GM19438 (cell line): ENCODE measurements at regions not wholly inside any gene's neighbourhood (a gene's known extent, or its start where the extent isn't known, plus 50 kb on each side); places are given as distances from the start of the nearest gene placed in this dataset.

Source experiments
- ATAC-seq: cut with Tn5 transposase; IDR thresholded peaks from one replicate; pipeline ENCODE4 v1.9.1; 2021; ENCODE audit warnings: low read depth; ENCODE audit not compliant: unreplicated experiment

DNA sequence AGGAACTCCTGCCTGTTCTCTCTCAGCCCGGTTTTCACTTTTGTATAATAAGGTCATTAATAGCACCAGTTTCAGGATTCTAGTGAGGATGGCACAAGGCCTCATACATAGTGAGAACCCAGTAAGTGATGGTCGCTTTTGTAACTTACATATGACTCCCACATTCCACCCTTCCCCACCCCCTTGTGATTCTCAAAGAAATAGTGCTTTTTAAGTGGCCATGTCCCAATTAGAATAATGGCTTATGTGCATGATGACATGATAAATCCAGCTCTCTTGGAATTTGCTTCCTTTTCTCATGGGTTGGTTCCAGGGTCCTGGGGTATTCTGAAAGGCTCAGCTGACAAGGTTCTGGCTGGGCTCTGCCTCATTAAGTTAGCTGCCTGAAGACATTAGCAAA, 189.9 kb downstream of the URB2 start:
- no peak for ATAC-seq

DNA sequence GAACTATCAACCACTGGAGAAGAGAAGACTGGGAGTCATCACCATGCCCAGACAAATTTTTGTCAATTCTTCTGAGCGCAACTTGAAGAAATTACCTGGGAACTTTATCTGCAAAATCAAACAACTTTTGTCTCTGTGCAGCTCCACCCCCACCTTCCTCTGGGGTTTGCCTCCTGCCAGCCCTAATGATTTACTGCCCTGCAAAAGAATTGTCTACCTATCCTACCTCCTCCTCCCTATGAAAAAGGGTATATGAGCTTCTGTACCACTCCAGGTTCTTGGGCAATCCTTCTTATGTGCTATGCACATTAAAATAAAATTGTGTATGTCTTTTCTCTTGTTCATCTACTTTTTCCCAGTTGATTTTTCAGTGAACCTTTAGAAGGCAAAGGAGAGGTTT, 191.9 kb downstream of the URB2 start:
- no peak for ATAC-seq

DNA sequence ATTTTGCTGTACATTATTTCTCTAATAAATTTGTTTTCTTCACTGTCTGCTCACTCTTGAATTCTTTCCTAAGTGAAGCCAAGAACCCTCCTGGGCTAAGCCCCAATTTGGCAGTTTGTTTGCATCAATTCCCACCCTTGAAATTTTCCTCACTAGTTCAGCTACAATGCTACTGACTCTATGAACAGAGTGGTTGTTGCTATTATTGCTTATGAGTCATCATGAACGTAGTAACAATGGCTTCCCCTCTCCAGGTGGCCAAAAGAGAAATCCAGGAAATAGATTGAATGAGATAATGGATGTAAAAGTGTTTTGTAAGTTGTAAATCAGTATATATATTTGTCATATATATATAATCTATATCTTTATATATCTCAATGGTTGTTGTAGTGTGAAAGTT, 193.0 kb downstream of the URB2 start:
- ATAC-seq, result no peak

DNA sequence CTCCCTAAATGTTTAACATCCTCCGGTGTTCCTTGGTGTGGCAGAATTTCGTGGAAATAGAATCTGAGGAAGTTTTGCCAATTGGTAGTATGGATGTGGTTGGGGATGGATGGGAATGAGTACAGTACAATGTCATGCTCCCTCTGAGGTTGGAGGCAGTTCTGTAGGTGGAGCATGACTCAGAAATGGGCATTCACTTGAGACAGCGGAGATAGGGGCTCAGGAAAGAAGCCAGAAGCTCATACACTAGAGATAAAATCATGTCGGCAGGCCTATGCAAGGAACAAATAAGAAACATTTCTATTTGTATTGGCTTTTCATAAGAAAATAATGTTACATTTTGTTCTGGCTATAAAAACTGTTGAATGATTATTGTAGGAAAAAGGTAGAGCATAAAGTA, 196.0 kb downstream of the URB2 start:
- no peak for ATAC-seq

DNA sequence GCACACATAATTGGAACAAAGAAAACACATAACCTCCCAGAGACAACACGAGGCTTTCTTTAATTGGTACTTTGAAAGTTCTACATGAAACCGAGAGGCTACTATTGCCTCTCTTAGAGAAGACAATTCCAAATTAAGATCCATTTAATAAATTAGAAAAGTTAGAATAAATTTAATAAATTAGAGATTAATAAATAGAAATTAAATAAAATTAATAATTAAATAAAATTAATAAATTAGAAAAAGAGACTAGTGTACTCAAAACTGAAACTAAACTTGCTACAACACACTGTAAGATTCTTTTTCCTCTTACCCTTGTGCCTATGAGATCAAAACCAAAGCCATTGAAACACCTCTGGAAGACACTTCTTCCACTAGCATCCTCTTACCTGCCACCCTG, 199.0 kb downstream of the URB2 start:
- ATAC-seq, result no peak

DNA sequence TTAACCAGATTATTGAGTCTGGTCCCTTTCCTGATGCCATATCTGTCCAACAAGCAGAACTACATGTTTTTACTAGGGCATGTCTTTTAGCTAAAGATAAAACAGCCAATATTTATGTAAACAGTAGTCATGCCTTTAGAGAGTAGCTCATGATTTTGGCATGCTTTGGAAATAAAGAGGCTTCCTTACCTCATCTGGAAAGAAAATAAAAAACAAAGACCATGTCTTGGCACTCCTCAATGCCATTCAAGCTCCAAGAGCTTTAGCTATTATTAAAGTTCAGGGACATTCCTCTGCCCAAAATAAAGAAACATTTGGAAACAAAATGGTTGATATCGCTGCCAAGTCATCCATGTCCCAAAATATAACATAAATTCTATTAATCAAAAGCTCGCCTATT, 202.4 kb downstream of the URB2 start:
- no peak for ATAC-seq

DNA sequence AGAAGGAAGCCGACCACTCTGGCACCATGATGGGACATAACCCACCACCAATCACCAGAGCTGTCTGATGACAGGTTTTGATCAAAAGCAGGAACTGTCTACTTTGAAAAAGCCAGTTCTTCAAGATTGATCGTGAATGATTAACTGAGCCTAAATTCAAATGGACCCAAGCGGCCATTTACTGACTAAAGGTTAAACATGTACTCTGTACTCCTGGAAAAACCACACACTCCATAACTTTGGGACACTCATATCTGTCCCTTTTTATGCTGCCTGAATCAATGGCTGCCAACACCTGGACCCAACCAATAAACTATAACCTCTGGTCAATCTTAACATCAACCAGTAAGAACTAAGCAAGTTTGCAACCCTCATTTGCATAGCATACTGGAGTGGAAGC, 206.6 kb downstream of the URB2 start:
- ATAC-seq, result no peak

DNA sequence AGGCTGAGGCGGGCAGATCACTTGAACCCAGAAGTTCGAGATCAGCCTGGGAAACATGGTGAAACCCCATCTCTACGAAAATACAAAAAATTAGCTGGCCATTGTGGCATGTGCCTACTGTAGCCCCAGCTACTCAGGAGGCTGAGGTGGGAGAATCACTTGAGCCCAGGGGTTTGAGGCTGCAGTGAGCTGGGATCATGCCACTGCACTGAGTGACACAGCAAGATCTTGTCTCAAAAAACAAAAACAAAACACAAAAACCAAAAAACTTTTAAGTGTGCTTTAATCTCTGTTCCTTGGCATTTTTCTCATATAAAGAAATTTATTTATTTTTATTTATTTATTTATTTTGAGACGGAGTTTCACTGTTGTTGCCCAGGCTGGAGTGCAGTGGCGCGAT, 208.2 kb downstream of the URB2 start:
- ATAC-seq, result no peak

DNA sequence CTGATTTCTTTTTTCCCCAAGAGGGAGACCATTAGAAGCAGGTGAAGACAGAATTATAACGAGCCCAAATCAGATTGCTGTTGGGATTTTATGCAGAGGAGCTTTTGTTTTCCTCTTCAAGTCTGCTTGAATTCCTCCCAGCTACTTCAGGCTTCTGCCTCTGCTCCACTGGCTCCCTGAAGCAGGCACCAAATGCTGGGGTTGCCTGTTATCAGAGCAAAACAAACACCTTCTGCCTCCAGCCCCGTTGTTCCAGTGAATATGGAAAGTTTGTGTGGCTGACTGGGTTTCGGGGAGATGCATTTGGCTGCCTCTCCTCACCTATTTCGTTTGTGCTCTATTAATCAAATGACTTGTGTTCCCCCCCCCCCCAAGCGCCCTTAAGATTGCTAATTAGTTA, 209.2 kb downstream of the URB2 start:
- ATAC-seq, result no peak

DNA sequence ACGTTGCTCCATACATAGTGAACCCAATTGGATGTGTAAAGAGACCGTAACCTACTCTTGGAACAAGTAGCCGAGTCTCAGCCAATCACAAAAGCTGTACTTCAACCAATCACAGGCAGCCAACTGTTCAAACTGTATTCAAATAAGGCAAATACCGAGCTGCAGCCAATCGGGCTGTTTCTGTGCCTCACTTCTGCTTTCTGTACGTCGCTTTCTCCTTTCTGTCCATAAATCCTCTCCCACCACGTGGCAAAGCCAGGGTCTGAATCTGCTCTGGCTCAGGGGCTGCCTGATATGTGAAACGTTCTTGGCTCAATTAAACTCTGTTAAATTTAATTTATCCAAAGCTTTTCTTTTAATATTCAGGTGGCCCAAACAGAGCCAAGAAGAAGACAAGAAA, 210.3 kb downstream of the URB2 start:
- ATAC-seq, result no peak

DNA sequence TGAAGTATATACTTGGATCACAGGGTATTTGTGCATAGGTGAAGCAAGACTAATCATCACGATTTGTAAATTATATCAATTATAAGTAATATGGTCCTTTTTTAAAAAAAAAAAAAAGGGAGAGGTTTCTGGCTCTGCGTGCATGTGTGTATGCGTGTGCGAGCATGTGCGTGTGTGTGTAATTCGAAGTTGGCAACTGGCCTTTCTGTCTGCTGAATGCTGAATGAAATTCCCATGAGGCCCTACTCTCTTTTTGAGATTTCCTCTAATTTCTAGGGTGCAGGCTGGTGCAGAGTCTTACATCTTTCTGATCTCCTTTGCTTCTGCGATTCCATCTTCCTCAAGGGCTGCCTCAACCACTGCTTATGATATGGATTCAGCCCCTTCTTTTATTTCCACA, 212.2 kb downstream of the URB2 start:
- ATAC-seq, result no peak

DNA sequence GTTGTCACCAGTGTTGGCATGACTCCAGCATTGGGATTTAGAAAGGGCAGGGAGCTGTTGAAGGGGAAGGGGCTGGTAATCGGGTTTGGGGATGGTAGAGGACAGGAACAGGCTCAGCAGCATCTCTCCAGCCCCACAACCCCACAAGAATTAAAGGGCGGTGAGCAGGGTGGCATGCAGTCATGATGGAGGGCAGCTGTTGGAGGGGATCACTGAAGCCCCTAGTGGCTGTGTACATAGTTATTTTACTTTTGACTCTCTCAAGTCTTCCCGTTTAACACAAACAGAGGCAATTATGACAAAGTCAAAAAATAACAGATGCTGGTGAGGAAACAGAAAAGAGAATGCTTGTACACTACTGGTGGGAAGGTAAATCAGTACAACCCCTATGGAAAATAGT, 213.8 kb downstream of the URB2 start:
- ATAC-seq, result no peak

DNA sequence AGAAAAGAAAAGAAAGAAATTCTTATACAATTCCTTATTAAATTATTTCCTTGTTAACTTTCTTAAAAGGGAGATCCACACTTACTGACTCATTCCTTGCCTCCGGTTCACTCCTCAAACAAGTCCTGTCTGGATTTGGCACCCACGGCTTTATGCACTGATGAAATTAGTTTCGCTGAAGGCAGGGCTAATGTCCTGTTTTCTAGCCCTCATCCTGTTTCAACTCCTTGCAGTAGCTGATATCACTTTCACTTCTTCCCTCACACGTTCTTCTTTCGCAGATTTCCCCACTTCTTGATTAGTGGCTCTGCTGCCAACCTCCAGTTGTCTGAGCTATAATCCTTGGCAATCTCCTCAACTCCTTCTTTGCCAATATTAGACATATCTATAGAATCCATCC, 215.2 kb downstream of the URB2 start:
- ATAC-seq, result no peak

DNA sequence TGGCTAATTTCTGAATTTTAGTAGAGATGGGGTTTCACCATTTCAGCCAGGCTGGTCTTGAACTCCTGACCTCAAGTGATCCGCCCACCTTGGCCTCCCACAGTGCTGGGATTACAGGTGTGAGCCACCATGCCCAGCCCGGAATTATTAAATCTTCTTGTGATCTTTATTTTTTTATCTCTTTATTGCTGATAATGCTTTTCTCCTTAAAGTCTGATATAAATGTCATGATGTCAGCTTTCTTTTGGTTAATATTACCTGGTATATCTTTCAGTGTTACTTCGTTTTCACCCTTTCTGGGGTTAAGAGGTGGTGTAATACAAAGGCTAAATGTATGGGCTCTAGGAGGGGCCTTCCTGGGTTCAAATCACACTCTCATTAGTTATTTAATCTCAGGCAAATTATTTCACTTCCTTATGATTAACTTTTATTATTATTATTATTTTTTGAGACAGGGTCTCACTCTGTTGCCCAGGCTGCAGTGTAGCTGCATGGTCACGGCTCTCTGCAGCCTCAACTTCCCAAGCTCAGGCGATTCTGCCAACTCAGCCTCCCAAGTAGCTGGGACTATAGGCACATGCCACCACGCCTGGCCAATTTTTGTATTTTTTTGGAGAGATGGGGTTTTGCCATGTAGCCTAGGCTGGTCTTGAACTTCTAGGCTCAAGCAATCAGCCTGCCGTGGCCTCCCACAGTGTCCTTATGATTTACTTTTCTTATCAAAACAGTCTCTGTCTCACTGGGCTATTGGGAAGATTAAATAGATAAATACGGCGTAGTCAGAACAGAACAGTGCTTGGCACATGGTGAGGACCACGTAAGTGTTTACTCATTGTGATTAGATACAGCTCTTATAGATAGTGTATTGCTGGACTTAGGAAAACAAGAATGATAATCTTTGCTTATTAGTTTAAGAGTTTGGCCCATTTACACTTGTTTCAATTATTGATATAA, 216.5 kb downstream of the URB2 start:
- ATAC-seq, result no peak

DNA sequence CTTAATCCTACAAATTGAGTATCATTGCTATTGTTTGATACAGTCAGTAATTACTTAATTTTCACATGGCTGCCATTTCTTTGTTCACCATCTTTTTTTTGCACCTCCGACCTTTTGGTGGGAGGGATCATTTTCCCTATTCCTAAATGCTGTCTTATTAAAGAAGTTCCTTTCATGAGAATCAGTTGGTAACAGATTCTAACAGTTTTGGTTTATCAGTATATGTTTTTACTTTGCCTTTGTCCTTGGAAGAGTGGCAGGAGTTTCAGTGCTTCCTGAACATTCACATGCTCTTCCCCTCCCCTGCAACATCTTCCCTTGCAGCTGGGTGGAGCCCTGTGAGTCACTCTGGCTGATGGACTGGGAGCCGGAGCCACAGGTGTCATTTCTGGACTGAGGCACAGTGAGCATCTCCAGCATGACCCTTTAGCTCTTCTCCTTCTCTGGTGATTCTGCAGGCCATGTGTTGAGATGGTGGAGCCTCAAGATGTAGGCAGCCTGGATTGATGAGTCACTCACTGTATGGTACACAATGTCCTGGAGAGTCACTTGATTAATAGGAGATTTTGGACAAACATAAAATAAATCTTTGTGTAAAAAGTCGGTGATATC, 217.7 kb downstream of the URB2 start:
- no peak for ATAC-seq

DNA sequence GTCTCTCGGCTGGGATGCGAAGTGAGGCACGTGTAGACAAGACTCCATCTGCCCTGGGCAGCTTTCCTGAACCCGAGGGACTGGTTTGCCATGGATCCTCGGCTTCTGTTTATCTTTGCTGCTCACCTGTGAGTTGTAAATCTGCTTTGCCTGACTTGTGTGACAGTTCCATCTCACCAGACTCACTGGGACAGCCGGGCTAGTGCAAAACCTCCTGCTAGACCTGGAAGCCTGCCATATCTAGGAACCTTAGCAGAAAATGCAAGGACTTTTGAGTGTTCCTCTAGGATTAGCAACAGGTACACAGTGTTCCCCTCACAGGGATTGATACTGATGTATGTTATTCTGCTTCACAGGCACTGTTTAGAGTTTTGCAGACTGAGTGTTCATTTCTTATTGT, 218.6 kb downstream of the URB2 start:
- no peak for ATAC-seq

DNA sequence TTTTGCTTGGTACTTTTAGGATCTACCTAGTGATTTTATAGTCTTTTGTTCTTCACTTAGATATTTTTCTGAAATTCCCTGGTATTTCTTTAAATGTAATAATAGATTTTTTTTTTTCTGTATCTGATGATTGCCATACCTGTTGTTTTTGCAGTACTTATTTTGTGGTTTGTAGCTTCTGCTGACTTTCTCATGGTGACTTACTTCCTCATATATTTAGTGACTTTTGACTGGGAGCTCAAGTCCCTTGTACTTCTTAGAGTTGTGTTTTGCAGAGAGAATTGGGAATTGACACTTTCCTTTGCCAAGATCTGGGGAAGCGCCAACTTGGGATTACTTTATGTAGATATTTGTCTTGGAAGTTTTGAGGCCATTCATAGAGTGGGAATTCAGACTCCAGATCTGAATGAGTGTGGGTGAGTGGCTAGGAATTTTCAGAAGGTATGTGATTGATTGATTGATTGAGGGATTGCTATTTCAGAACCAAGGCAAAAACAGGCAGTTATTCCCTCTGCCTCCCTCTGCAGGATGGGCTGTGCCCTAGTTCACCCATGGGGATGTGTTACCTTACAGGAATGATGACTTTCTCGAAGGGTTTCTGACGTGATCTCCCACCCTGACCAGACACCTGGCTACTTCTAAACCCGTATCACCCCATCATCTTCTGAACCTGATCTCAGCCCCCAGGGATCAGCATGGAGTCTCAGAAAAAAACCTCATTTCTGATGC, 219.5 kb downstream of the URB2 start:
- no peak for ATAC-seq

DNA sequence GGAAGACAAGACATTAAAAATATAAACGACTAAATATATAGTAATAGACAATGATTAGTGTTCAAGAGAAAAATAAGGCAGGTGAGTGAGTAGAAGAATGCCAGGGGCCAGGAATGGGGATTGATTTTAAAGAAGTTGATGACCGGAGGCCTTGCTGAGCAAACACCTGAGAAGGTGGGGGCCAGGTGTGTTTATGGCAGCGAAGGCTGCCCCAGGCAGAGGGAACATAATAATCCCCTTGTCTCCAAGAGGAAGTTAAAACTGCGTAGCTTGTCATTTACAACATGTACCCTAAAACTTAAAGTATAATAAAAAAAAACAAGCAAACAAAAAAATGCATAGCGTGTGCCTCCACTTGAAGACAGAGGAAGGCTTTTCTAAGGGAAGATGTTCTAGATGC, 220.3 kb downstream of the URB2 start:
- no peak for ATAC-seq

DNA sequence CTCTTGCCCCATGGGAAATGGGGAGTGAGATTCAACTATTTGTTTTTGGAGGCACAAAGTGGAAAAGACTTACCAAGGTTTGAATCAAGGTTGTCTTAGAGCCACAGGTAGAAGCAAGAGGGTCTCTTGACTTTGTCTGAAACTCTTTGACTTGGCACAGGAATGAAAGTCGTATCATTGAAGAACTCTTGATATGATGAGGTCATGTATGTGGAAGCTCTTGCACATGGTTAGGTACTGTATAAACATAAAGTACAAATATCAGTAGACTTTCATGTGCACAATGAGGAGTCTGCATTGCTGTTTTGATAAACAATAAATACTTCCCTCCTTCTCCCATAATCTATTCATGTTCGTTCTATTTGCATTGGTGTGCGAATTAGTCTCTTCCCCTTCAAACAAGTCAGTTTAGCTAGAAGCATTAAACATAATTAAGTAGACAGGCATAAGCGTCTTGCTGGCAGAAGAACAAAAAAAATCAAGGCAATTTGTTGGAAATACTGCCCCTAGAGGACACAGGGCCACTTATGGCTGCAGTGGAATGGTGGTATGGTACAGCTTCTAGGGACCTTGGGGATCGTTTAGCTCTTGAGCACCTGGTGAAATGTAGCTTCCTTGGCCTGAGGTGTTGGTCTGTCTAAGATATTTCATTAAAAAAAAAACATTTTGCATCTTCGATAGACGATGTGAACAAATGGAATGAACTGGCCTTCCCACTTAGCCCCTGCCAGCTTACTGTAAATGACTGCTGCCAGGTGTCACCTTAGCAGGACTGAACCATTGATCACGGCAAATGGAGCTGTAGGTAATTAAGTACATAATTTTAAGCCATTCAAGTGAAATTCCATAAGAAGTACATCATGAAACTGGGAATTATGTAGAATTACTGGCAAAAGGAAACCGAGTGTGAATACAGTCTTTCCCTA, 218.0 kb upstream of the GALNT2 start:
- no peak for ATAC-seq

DNA sequence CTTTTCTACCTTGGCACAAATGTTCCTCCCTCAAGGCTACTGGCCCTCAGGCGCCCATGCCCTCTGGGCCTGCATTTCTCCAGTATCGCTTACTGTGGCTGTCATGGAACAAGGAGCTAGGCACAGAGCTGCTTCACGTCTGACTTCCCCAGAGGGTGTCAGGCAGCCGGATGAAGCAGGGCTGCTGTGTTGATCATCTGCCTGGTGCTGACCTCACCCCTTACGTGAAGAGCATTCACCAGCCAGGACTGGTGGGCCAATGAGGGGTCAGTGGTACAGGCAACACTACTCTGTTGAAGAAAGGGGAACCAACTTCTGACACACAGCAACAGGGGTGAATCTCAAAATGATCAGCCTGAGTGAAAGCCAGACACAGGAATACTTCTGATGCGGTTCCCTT, 215.5 kb upstream of the GALNT2 start:
- no peak for ATAC-seq

DNA sequence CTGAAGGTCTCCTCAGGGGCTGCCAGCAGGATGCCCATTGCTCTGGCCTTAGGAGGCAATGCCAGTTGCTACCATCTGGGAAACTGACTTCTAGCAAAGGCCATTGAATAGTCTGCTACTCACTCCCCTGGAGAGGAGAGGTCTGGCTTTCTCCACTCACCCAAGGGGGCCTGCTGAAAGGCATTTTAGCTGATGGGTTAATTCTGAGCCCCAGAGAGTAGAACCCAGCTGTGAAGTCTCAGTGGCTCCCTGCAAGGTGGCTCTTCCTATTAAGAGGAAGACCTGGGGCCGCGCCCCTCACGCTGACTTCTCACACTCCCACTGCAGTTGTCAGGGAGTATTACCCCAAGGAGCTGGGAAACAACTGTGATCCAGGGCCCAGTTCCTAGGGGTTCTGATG, 213.3 kb upstream of the GALNT2 start:
- no peak for ATAC-seq
